ENCODE measurements at regions not wholly inside any gene's neighbourhood (a gene's known extent, or its start where the extent isn't known, plus 50 kb on each side); places are given as distances from the start of the nearest gene placed in this dataset.

GRCh38 chr4:17098996-17099395 is 200.6 kb upstream of the LDB2 start:
- TF ChIP-seq USF1 (IDR thresholded peaks at IDR 0.05): no peak
- TF ChIP-seq TAF1 (IDR thresholded peaks at IDR 0.05; ENCODE audit: low read depth): no peak
- no peak for TF ChIP-seq FOXM1 (IDR thresholded peaks at IDR 0.05; ENCODE audit: borderline replicate concordance, low read depth)
- no peak for TF ChIP-seq RAD21 (IDR thresholded peaks at IDR 0.05; ENCODE audit: low read depth)
- TF ChIP-seq TCF12 (IDR thresholded peaks at IDR 0.05; ENCODE audit: low read depth): no peak
- no peak for TF ChIP-seq EP300 (IDR thresholded peaks at IDR 0.05; ENCODE audit: borderline replicate concordance)
- no peak for TF ChIP-seq TEAD4 (IDR thresholded peaks at IDR 0.05)
- TF ChIP-seq CEBPB (IDR thresholded peaks at IDR 0.05): no peak
- no peak for TF ChIP-seq REST (IDR thresholded peaks at IDR 0.05; ENCODE audit: low read depth)
- no peak for TF ChIP-seq CREB1 (IDR thresholded peaks at IDR 0.05; ENCODE audit: low read depth)
- TF ChIP-seq, protein P1, sequence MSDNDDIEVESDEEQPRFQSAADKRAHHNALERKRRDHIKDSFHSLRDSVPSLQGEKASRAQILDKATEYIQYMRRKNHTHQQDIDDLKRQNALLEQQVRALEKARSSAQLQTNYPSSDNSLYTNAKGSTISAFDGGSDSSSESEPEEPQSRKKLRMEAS (IDR thresholded peaks at IDR 0.05): no peak
- no peak for TF ChIP-seq YY1 (IDR thresholded peaks at IDR 0.05; ENCODE audit: low read depth)
- TF ChIP-seq ZBTB7A (IDR thresholded peaks at IDR 0.05; ENCODE audit: low read depth): no peak
- TF ChIP-seq EGR1 (IDR thresholded peaks at IDR 0.05): no peak
- no peak for TF ChIP-seq NFIC (IDR thresholded peaks at IDR 0.05)

GRCh38 chr4:17098401-17098800 is 200.0 kb upstream of the LDB2 start:
- TF ChIP-seq RAD21 (IDR thresholded peaks at IDR 0.05; ENCODE audit: low read depth) (no peak), CEBPB (IDR thresholded peaks at IDR 0.05) (no peak), USF1 (IDR thresholded peaks at IDR 0.05) (no peak), EP300 (IDR thresholded peaks at IDR 0.05; ENCODE audit: borderline replicate concordance) (no peak)

- no peak for TF ChIP-seq YY1 (IDR thresholded peaks at IDR 0.05; ENCODE audit: low read depth)
- no peak for TF ChIP-seq CEBPB (IDR thresholded peaks at IDR 0.05)
- no peak for TF ChIP-seq REST (IDR thresholded peaks at IDR 0.05; ENCODE audit: low read depth)
- no peak for TF ChIP-seq EGR1 (IDR thresholded peaks at IDR 0.05)
- TF ChIP-seq FOXM1 (IDR thresholded peaks at IDR 0.05; ENCODE audit: borderline replicate concordance, low read depth): no peak
- TF ChIP-seq USF1 (IDR thresholded peaks at IDR 0.05): no peak
Measured at GRCh38 chr4:17097362-17097761, 198.9 kb upstream of the LDB2 start.

- no peak for TF ChIP-seq TAF1 (IDR thresholded peaks at IDR 0.05; ENCODE audit: low read depth)
- TF ChIP-seq CREB1 (IDR thresholded peaks at IDR 0.05; ENCODE audit: low read depth): no peak
- no peak for TF ChIP-seq TCF12 (IDR thresholded peaks at IDR 0.05; ENCODE audit: low read depth)
- no peak for TF ChIP-seq NFIC (IDR thresholded peaks at IDR 0.05)
- no peak for TF ChIP-seq ZBTB7A (IDR thresholded peaks at IDR 0.05; ENCODE audit: low read depth)
- TF ChIP-seq TEAD4 (IDR thresholded peaks at IDR 0.05): no peak
- TF ChIP-seq CEBPB (IDR thresholded peaks at IDR 0.05): no peak
- TF ChIP-seq RAD21 (IDR thresholded peaks at IDR 0.05; ENCODE audit: low read depth): no peak
- TF ChIP-seq, protein P1 (IDR thresholded peaks at IDR 0.05): no peak
- no peak for TF ChIP-seq USF1 (IDR thresholded peaks at IDR 0.05)
- no peak for TF ChIP-seq EGR1 (IDR thresholded peaks at IDR 0.05)
- TF ChIP-seq FOXM1 (IDR thresholded peaks at IDR 0.05; ENCODE audit: borderline replicate concordance, low read depth): no peak
- TF ChIP-seq EP300 (IDR thresholded peaks at IDR 0.05; ENCODE audit: borderline replicate concordance): no peak
- no peak for TF ChIP-seq YY1 (IDR thresholded peaks at IDR 0.05; ENCODE audit: low read depth)
Measured at GRCh38 chr4:17096692-17097091, 198.2 kb upstream of the LDB2 start.

GRCh38 chr4:17095771-17096170 is 197.3 kb upstream of the LDB2 start:
- TF ChIP-seq REST (IDR thresholded peaks at IDR 0.05; ENCODE audit: low read depth) (no peak), EGR1 (IDR thresholded peaks at IDR 0.05) (no peak), NFIC (IDR thresholded peaks at IDR 0.05) (no peak), TCF12 (IDR thresholded peaks at IDR 0.05; ENCODE audit: low read depth) (no peak), USF1 (IDR thresholded peaks at IDR 0.05) (no peak), CREB1 (IDR thresholded peaks at IDR 0.05; ENCODE audit: low read depth) (no peak), YY1 (IDR thresholded peaks at IDR 0.05; ENCODE audit: low read depth) (no peak), TAF1 (IDR thresholded peaks at IDR 0.05; ENCODE audit: low read depth) (no peak), CEBPB (IDR thresholded peaks at IDR 0.05) (no peak), EP300 (IDR thresholded peaks at IDR 0.05; ENCODE audit: borderline replicate concordance) (no peak), ZBTB7A (IDR thresholded peaks at IDR 0.05; ENCODE audit: low read depth) (no peak), FOXM1 (IDR thresholded peaks at IDR 0.05; ENCODE audit: borderline replicate concordance, low read depth) (no peak), RAD21 (IDR thresholded peaks at IDR 0.05; ENCODE audit: low read depth) (no peak), TEAD4 (IDR thresholded peaks at IDR 0.05) (no peak)
- TF ChIP-seq, protein P1 (IDR thresholded peaks at IDR 0.05): no peak

Data from Ishikawa (cell line).